Neural progenitor cell (in vitro differentiated cells): ENCODE measurements at regions not wholly inside any gene's neighbourhood (a gene's known extent, or its start where the extent isn't known, plus 50 kb on each side); places are given as distances from the start of the nearest gene placed in this dataset.
A peak's percentile ranks its signal among the peaks of the same experiment; 100 is the strongest.

Experiments
- DNase-seq: peaks from one replicate; pipeline ENCODE4 v3.0.0-alpha.2; 2016; ENCODE audit warnings: low spot score
- H2AFZ ChIP-seq: fragments of 200-600 bp; sonication (generic); replicated peaks from 2 replicates; pipeline ENCODE4 v1.6.1; 2016; ENCODE audit warnings: antibody characterized with exemption
- H3F3A ChIP-seq: fragments of 200-600 bp; sonication (generic); 2 replicates; pipeline ENCODE4 v1.6.1; 2016; ENCODE audit warnings: antibody characterized with exemption, low read depth
- H3K27ac ChIP-seq: fragments of 200-600 bp; sonication (generic); 2 replicates; pipeline ENCODE4 v1.5.1; 2016; ENCODE audit warnings: mild to moderate bottlenecking
- H3K27me3 ChIP-seq: fragments of 200-600 bp; sonication (generic); 2 replicates; pipeline ENCODE4 v1.6.1; 2016; ENCODE audit warnings: mild to moderate bottlenecking, moderate library complexity
- H3K36me3 ChIP-seq: fragments of 200-600 bp; sonication (generic); 2 replicates; pipeline ENCODE4 v1.5.1; 2016
- H3K4me1 ChIP-seq: fragments of 200-600 bp; sonication (generic); 2 replicates; pipeline ENCODE4 v1.6.1; 2016; ENCODE audit warnings: mixed run types
- H3K4me2 ChIP-seq: fragments of 200-600 bp; sonication (generic); 2 replicates; pipeline ENCODE4 v1.6.1; 2016
- H3K4me3 ChIP-seq: fragments of 200-600 bp; sonication (generic); 2 replicates; pipeline ENCODE4 v1.5.1; 2016
- H3K79me2 ChIP-seq: fragments of 200-600 bp; sonication (generic); 2 replicates; pipeline ENCODE4 v1.6.1; 2016; ENCODE audit warnings: low read depth
- H3K9ac ChIP-seq: fragments of 200-600 bp; sonication (generic); 2 replicates; pipeline ENCODE4 v1.6.1; 2016
- H3K9me3 ChIP-seq: fragments of 200-600 bp; sonication (generic); 2 replicates; pipeline ENCODE4 v1.5.1; 2016; ENCODE audit warnings: low read depth
- H4K20me1 ChIP-seq: fragments of 200-600 bp; sonication (generic); 2 replicates; pipeline ENCODE4 v1.6.1; 2016; ENCODE audit warnings: low read depth
- H3K27ac Mint-ChIP-seq: 3 replicates; pipeline ENCODE4 v1.8.0; 2021; ENCODE audit warnings: mixed read lengths
- H3K27me3 Mint-ChIP-seq: 2 replicates; pipeline ENCODE4 v1.8.0; 2022; ENCODE audit warnings: low read depth, mild to moderate bottlenecking, inconsistent platforms, moderate library complexity, mixed read lengths; ENCODE audit not compliant: insufficient read depth
- H3K36me3 Mint-ChIP-seq: 3 replicates; pipeline ENCODE4 v1.8.0; 2021; ENCODE audit warnings: mixed read lengths
- H3K4me1 Mint-ChIP-seq: 3 replicates; pipeline ENCODE4 v1.8.0; 2021; ENCODE audit warnings: mixed read lengths
- H3K4me3 Mint-ChIP-seq: 3 replicates; pipeline ENCODE4 v1.8.0; 2021; ENCODE audit warnings: mild to moderate bottlenecking, moderate library complexity, mixed read lengths
- H3K9me3 Mint-ChIP-seq: 3 replicates; pipeline ENCODE4 v1.8.0; 2020; ENCODE audit warnings: mixed read lengths
- EZH2 ChIP-seq: fragments of 200-600 bp; sonication (generic); IDR thresholded peaks from 2 replicates; pipeline ENCODE4 v1.6.1; 2017; ENCODE audit warnings: antibody characterized with exemption, mild to moderate bottlenecking, moderate library complexity
- EZH2phosphoT487 ChIP-seq: fragments of 200-600 bp; sonication (generic); IDR thresholded peaks from 2 replicates; pipeline ENCODE4 v1.6.1; 2017; ENCODE audit warnings: antibody characterized with exemption
- TF ChIP-seq, protein P1 (sequence below): fragments of 200-600 bp; sonication (generic); IDR thresholded peaks from 2 replicates; pipeline ENCODE4 v1.5.1; 2017; ENCODE audit warnings: antibody characterized with exemption, mild to moderate bottlenecking

DNA sequence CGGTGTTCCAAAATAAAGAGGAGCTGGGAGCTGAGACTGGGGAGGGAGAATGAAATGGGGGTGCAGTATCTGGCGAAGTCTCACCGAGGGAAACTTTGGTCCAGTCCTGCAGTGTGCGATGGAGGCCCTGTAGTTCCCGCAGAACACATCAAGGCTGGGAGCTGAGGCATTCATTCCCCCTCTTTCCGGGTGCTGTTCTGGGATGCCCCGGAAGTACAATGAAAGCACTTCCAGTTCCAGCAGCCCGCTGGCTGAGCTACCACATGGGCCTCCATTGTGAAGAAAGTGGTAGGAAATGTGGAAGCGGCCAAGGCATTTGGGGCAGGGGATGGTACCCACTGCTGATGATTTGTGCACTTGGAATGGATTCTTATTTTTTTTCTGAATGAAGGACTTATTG lies 560.7 kb downstream of the GLRX3 start:
- peaks cover 5% of the 10 kb centered on the region for H3K9me3 Mint-ChIP-seq
- Histone ChIP-seq H2AFZ (no peak overlapping the region), H3K27ac (no peak overlapping the region), H3F3A (no peaks in the 10 kb centered on the region), H4K20me1 (no peaks in the 10 kb centered on the region), H3K36me3 (no peaks in the 10 kb centered on the region), H3K9ac (no peak overlapping the region), H3K4me1 (peaks cover 10% of the 10 kb centered on the region), H3K79me2 (no peaks in the 10 kb centered on the region), H3K9me3 (no peaks in the 10 kb centered on the region), H3K4me2 (no peak overlapping the region), H3K4me3 (no peak overlapping the region), H3K27me3 (no peaks in the 10 kb centered on the region)
- no peaks in the 10 kb centered on the region for H3K36me3 Mint-ChIP-seq
- DNase-seq, result no peak
- no peak for TF ChIP-seq EZH2phosphoT487
- TF ChIP-seq, protein P1, sequence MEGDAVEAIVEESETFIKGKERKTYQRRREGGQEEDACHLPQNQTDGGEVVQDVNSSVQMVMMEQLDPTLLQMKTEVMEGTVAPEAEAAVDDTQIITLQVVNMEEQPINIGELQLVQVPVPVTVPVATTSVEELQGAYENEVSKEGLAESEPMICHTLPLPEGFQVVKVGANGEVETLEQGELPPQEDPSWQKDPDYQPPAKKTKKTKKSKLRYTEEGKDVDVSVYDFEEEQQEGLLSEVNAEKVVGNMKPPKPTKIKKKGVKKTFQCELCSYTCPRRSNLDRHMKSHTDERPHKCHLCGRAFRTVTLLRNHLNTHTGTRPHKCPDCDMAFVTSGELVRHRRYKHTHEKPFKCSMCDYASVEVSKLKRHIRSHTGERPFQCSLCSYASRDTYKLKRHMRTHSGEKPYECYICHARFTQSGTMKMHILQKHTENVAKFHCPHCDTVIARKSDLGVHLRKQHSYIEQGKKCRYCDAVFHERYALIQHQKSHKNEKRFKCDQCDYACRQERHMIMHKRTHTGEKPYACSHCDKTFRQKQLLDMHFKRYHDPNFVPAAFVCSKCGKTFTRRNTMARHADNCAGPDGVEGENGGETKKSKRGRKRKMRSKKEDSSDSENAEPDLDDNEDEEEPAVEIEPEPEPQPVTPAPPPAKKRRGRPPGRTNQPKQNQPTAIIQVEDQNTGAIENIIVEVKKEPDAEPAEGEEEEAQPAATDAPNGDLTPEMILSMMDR, result no peak
- TF ChIP-seq EZH2, result no peak
- no peak overlapping the region for H3K27ac Mint-ChIP-seq
- no peak overlapping the region for H3K4me3 Mint-ChIP-seq
- peaks cover 5% of the 10 kb centered on the region for H3K4me1 Mint-ChIP-seq
- peaks cover 2% of the 10 kb centered on the region for H3K27me3 Mint-ChIP-seq

GRCh38 chr10:130707389-130707979 lies 571.3 kb downstream of the GLRX3 start:
- Histone ChIP-seq H3K27me3 (no peaks in the 10 kb centered on the region), H3K36me3 (no peaks in the 10 kb centered on the region), H3K79me2 (no peaks in the 10 kb centered on the region), H3F3A (no peaks in the 10 kb centered on the region), H3K4me3 (no peak overlapping the region), H3K9me3 (no peaks in the 10 kb centered on the region), H3K4me1 (no peaks in the 10 kb centered on the region), H3K27ac (no peak overlapping the region), H2AFZ (no peak overlapping the region), H3K4me2 (no peak overlapping the region), H4K20me1 (no peaks in the 10 kb centered on the region), H3K9ac (no peak overlapping the region)
- no peaks in the 10 kb centered on the region for H3K9me3 Mint-ChIP-seq
- H3K4me1 Mint-ChIP-seq, result peaks cover 7% of the 10 kb centered on the region
- no peaks in the 10 kb centered on the region for H3K27me3 Mint-ChIP-seq
- DNase-seq, result peak; percentile 11
- H3K27ac Mint-ChIP-seq, result no peak overlapping the region
- no peak for TF ChIP-seq EZH2
- TF ChIP-seq, protein P1, result peak; percentile 25
- no peaks in the 10 kb centered on the region for H3K36me3 Mint-ChIP-seq
- H3K4me3 Mint-ChIP-seq, result no peak overlapping the region

DNA sequence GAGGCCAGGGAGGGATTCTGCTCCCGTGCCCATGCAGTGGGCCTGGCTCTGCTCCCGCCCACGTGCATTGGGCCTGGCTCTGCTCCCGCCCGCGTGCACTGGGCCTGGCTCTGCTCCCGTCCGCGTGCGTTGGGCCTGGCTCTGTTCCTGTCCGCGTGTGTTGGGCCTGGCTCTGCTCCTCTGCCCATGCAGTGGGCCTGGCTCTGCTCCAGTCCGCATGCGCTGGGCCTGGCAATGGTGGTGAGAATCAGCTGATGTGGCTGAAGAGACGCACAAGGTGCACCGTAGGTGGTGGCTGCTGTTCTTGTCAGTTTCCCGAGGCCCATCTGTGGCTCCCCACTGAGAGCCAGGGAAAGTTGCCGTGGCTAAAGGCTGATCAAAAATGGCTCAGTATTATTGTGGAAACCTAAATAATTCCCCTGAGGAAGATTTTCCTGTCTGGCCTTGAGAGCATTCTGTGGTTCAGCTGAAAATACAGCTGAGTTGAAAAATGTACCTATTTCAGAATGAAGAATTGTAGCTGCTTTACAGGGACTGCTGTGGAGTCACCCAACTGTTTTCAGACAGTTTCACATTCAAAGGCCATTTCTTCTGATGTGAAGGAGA lies 572.4 kb downstream of the GLRX3 start:
- Mint-ChIP-seq H3K9me3 (no peaks in the 10 kb centered on the region), H3K27me3 (no peaks in the 10 kb centered on the region)

More for the DNA sequence above, 572.4 kb downstream of the GLRX3 start:
- no peak overlapping the region for H3K4me3 ChIP-seq
- H3K27ac Mint-ChIP-seq, result peak overlapping the region; percentile 50
- H3K4me1 ChIP-seq, result no peaks in the 10 kb centered on the region
- H3K79me2 ChIP-seq, result no peaks in the 10 kb centered on the region
- H3K9ac ChIP-seq, result no peak overlapping the region
- no peak for TF ChIP-seq EZH2
- TF ChIP-seq, protein P1, result no peak
- TF ChIP-seq EZH2phosphoT487, result no peak
- DNase-seq, result no peak
- H3K36me3 ChIP-seq, result no peaks in the 10 kb centered on the region
- no peak overlapping the region for H3K4me2 ChIP-seq
- H3K27me3 ChIP-seq, result no peaks in the 10 kb centered on the region
- no peaks in the 10 kb centered on the region for H3K36me3 Mint-ChIP-seq
- no peak overlapping the region for H2AFZ ChIP-seq
- no peaks in the 10 kb centered on the region for H3F3A ChIP-seq
- H4K20me1 ChIP-seq, result no peaks in the 10 kb centered on the region
- H3K4me3 Mint-ChIP-seq, result no peak overlapping the region
- no peak overlapping the region for H3K27ac ChIP-seq
- H3K4me1 Mint-ChIP-seq, result peaks cover 9% of the 10 kb centered on the region
- no peaks in the 10 kb centered on the region for H3K9me3 ChIP-seq
